Heart left ventricle (tissue), 16 donors: ENCODE measurements at regions not wholly inside any gene's neighbourhood (a gene's known extent, or its start where the extent isn't known, plus 50 kb on each side); places are given as distances from the start of the nearest gene placed in this dataset.

Experiments used
- ATAC-seq, 4 donors: fragments of 200-7000 bp; cut with Tn5 transposase; one replicate each; pipeline ENCODE4 v1.9.1; 2020 to 2022; ENCODE audit warnings: moderate library complexity in 4 of 4, mild to moderate bottlenecking in 3 of 4, moderate number of reproducible peaks in 1 of 4
- DNase-seq, 5 donors: peaks; one replicate each; pipeline ENCODE4 v3.0.0-alpha.2; 2020
- H3K27ac ChIP-seq, 12 donors: fragments of 200-600 bp; sonication (generic) in 4 of 12; one replicate each; pipeline versions ENCODE4 v1.5.0 to v1.8.0; 2016 to 2022; ENCODE audit warnings: mild to moderate bottlenecking in 2 of 12
- H3K27me3 ChIP-seq, 9 donors: fragments of 200-600 bp; sonication (generic) in 2 of 9; one replicate each; pipeline versions ENCODE4 v1.5.1 to v1.8.0; 2016 to 2022; ENCODE audit warnings: mild to moderate bottlenecking in 3 of 9
- H3K36me3 ChIP-seq, 9 donors: fragments of 200-600 bp; sonication (generic) in 2 of 9; one replicate each; pipeline versions ENCODE4 v1.5.0 to v1.8.0; 2018 to 2022; ENCODE audit warnings: mild to moderate bottlenecking in 2 of 9
- H3K4me1 ChIP-seq, 12 donors: fragments of 200-600 bp; sonication (generic) in 4 of 12; one replicate each; pipeline versions ENCODE4 v1.5.0 to v1.8.0; 2016 to 2022; ENCODE audit warnings: mild to moderate bottlenecking in 3 of 12
- H3K4me3 ChIP-seq, 12 donors: fragments of 200-600 bp; sonication (generic) in 4 of 12; one replicate each; pipeline versions ENCODE4 v1.5.0 to v1.8.0; 2017 to 2022; ENCODE audit warnings: mild to moderate bottlenecking in 9 of 12, moderate library complexity in 4 of 12
- H3K9me3 ChIP-seq, 12 donors: fragments of 200-600 bp; sonication (generic) in 4 of 12; one replicate each; pipeline versions ENCODE4 v1.5.0 to v1.8.0; 2016 to 2022; ENCODE audit warnings: mild to moderate bottlenecking in 1 of 12
- POLR2A ChIP-seq, 2 donors: fragments of 450-650 bp; IDR thresholded peaks; one replicate each; pipeline ENCODE4 v1.6.1; 2017; ENCODE audit warnings: antibody characterized with exemption in 2 of 2, mild to moderate bottlenecking in 2 of 2, moderate library complexity in 2 of 2
- WGBS, 4 donors: extraction: QIAGEN DNeasy Blood & Tissue Kit in 2 of 4; methylation state at CpG; one replicate each; pipeline versions ENCODE4 v1.1.5 to v1.1.7; 2013 to 2018; 5-methylcytosine and 5-hydroxymethylcytosine counted together
- intact Hi-C, 10 donors: fragments of 100-400 bp; cut with DNase I; formaldehyde crosslinking; loops; one replicate each; pipeline versions ENCODE4 v1.11.1 to v1.14.2; 2022
- TF ChIP-seq, protein P1 (sequence below), 12 donors: fragments of 200-600 bp; sonication (generic) in 4 of 12; IDR thresholded peaks; one replicate each; pipeline versions ENCODE4 v1.5.0 to v1.8.0; 2018 to 2022; ENCODE audit warnings: antibody characterized with exemption in 12 of 12, mild to moderate bottlenecking in 5 of 12
- donor health status: ischemic (EF 13 %, LVEDD 7.1; RV severe dilation, severe dysfunction).
- donor health status: healthy with polysubstance abuse.
- donor health status: DM: no; HTN: yes; CAD: no.
- donor health status: DM: no; HTN: no; CAD: no.
- donor health status: ischemic (EF 25% LVEDD 6.9; RV normal size, moderate dysfunction).
- donor health status: ischemic (EF 25% LVEDD 5.7; RV mildly dilated, moderate dysfunction).
- donor health status: healthy.
- donor health status: DM: yes; HTN: yes; CAD: no.
- donor health status: ischemic (EF 35%, LVEDD 5.7; RV mildly dilated, moderate dysfunction).
- donor health status: nonischemic (EF 11% LVEDD 7.7; RV severe dilation, severe dysfunction).
- donor health status: DM: yes; HTN: yes; CAD: no.
- donor health status: PGD.
- donor health status: ischemic (EF 29% LVEDD 5.4; RV normal size, mild dysfunction).
- donor health status: nonischemic (EF 23%, LVEDD 6.1; RV moderate dilation, normal function).

DNA sequence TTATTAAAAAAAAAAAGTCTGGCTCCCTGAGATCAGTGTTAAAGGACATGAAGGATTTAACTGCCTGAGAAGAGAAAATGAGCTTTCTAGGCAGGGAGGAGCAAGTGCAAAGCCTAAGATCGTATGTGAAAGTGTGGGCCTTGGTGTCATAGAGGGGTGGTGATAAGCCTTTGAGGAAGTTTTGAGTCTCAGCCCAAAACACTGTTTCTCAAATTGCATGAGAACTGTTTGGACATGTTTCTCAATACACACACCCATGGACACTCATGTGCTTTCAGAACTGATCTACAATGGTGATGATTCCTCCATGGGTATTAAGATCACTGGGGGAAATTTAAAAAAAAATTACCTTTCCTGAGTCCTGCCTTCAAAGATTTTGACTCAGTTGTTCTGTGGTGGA lies 336.7 kb upstream of the RND3 start:
- Histone ChIP-seq H3K9me3 (peaks cover 0 to 5% (median 0%) of the 10 kb centered on the region in 12 donors), H3K4me3 (no peak overlapping the region), H3K27me3 (no peaks in the 10 kb centered on the region), H3K4me1 (no peaks in the 10 kb centered on the region), H3K27ac (no peak overlapping the region), H3K36me3 (no peaks in the 10 kb centered on the region)
- WGBS, 4 donors: 0% methylated on average over 1 of the region's 1 CpG
- DNase-seq: no peak
- intact Hi-C loops: no loop called here
- TF ChIP-seq, protein P1, sequence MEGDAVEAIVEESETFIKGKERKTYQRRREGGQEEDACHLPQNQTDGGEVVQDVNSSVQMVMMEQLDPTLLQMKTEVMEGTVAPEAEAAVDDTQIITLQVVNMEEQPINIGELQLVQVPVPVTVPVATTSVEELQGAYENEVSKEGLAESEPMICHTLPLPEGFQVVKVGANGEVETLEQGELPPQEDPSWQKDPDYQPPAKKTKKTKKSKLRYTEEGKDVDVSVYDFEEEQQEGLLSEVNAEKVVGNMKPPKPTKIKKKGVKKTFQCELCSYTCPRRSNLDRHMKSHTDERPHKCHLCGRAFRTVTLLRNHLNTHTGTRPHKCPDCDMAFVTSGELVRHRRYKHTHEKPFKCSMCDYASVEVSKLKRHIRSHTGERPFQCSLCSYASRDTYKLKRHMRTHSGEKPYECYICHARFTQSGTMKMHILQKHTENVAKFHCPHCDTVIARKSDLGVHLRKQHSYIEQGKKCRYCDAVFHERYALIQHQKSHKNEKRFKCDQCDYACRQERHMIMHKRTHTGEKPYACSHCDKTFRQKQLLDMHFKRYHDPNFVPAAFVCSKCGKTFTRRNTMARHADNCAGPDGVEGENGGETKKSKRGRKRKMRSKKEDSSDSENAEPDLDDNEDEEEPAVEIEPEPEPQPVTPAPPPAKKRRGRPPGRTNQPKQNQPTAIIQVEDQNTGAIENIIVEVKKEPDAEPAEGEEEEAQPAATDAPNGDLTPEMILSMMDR (IDR thresholded peaks at IDR 0.05): no peak
- TF ChIP-seq POLR2A (IDR thresholded peaks at IDR 0.05): no peak
- no peak for ATAC-seq

DNA sequence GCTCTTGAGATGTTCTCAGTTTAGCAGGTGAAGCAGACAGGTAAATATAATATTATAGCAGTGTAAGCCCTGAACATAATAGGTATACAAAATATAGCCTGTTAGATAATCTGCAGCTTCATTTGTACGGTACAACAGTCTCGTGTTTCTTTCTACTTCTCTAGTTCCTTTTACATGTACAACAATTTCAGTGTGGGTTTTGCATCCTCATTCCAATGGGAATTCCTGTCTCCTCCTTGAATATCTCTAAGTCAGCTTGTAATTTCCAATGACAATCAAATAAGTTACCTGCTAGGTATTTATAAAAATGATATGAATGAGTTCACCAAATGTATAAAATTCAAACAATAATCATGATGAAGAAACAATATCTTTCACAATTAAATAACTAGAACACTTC lies 330.0 kb upstream of the RND3 start:
- Histone ChIP-seq H3K4me1 (no peaks in the 10 kb centered on the region), H3K27ac (no peak overlapping the region), H3K36me3 (no peaks in the 10 kb centered on the region), H3K4me3 (no peak overlapping the region), H3K9me3 (no peaks in the 10 kb centered on the region), H3K27me3 (no peaks in the 10 kb centered on the region)
- intact Hi-C loops: no loop called here
- TF ChIP-seq, protein P1 (IDR thresholded peaks at IDR 0.05): no peak
- no peak for TF ChIP-seq POLR2A (IDR thresholded peaks at IDR 0.05)
- no peak for ATAC-seq
- DNase-seq: no peak
- WGBS, 4 donors: 90 to 94% (median 92%) methylated on average over 2 of the region's 2 CpGs

DNA sequence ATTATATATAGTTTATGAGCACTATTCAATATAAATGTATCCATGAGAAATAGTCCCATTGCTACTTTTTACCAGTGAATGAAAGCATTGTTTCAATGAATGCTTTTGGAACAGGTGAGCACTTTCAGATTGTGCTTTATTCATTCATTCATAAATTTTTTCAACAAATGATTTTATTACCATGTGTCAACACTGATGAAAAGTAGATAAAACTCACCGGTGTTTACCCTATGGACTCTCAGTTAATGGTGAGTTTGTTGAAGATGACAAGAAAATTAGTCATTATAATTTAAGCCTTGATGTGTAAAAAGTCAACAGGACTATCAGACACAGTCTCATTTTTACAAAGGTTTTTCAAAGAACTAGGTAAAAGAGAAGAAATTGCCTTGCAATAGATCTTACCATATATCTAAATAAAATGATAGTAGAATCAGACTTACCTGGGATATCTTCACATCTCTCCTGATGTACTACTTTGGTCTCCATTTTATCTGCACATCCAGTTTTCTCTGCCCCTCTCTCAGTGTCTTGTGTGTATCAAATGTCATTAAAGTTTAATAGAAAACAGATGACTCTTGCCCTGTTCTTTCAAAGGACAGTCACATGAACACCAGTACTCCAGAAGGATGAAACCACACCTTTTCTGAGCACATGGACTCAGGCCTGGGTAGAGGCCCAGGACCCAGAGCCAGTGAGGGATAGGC lies 325.3 kb upstream of the RND3 start:
- ATAC-seq (no peak), DNase-seq (no peak)
- H3K9me3 ChIP-seq: no peaks in the 10 kb centered on the region
- 55 to 78% (median 62%) methylated on average over 1 of the region's 1 CpG for WGBS, 4 donors
- H3K36me3 ChIP-seq: no peaks in the 10 kb centered on the region
- no peaks in the 10 kb centered on the region for H3K27me3 ChIP-seq
- intact Hi-C loops: no loop called here
- no peak overlapping the region for H3K27ac ChIP-seq
- no peak overlapping the region for H3K4me3 ChIP-seq
- peaks cover 0 to 4% (median 0%) of the 10 kb centered on the region in 12 donors for H3K4me1 ChIP-seq
- TF ChIP-seq POLR2A (IDR thresholded peaks at IDR 0.05): no peak
- TF ChIP-seq, protein P1 (IDR thresholded peaks at IDR 0.05): no peak

DNA sequence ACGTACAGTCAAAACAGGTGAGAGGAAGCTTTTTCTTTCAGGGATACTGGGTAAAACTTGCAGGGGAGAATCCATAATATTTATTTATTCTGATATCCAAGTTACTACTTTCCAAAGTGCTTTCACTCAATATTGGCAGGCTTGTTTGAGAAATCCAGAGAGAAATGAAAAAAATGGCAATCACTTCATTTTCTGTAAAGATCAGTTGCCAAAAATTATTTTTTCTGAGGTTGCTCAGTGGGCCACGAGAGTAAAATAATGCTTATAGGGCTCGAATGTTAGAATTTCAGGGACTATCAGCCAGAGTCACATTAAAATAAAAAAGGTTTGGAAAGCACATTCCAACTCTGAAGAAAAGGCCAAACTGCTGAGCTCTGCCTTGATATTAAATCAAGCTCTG lies 324.6 kb upstream of the RND3 start:
- no peaks in the 10 kb centered on the region for H3K36me3 ChIP-seq
- intact Hi-C loops: no loop called here
- DNase-seq (no peak), ATAC-seq (no peak)
- no peak overlapping the region for H3K4me3 ChIP-seq
- no peaks in the 10 kb centered on the region for H3K27me3 ChIP-seq
- peaks cover 0 to 4% (median 0%) of the 10 kb centered on the region in 12 donors for H3K4me1 ChIP-seq
- no peaks in the 10 kb centered on the region for H3K9me3 ChIP-seq
- TF ChIP-seq POLR2A (IDR thresholded peaks at IDR 0.05): no peak
- TF ChIP-seq, protein P1 (IDR thresholded peaks at IDR 0.05): no peak
- H3K27ac ChIP-seq: no peak overlapping the region
- WGBS, 4 donors: 65 to 81% (median 76%) methylated on average over 3 of the region's 3 CpGs
